ENCODE measurements at regions not wholly inside any gene's neighbourhood (a gene's known extent, or its start where the extent isn't known, plus 50 kb on each side); places are given as distances from the start of the nearest gene placed in this dataset.

GRCh38 chr14:54211551-54212308, 185.1 kb upstream of the CDKN3 start:
- no peak for DNase-seq

- no peak for DNase-seq
Measured at GRCh38 chr14:54213536-54213935, 183.3 kb upstream of the CDKN3 start.

DNA sequence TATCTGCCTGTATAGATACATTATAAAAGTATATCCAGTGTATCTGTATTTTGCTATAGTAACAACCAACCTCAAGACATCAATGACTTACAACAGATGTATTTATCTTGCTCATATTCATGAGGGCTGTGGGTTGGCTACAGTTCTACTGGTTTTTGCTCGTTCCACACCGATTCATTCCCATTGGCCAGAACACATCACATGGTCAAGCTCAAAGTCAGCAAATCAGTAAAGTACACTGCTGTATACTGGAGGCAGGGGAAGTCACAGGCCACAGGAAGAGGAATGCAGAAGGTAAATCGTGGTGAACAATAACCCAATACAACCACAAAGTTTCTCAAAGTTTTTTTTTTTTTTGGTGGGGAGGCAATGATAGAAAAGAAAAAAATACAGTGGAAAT, 180.0 kb upstream of the CDKN3 start:
- no peak for DNase-seq

DNA sequence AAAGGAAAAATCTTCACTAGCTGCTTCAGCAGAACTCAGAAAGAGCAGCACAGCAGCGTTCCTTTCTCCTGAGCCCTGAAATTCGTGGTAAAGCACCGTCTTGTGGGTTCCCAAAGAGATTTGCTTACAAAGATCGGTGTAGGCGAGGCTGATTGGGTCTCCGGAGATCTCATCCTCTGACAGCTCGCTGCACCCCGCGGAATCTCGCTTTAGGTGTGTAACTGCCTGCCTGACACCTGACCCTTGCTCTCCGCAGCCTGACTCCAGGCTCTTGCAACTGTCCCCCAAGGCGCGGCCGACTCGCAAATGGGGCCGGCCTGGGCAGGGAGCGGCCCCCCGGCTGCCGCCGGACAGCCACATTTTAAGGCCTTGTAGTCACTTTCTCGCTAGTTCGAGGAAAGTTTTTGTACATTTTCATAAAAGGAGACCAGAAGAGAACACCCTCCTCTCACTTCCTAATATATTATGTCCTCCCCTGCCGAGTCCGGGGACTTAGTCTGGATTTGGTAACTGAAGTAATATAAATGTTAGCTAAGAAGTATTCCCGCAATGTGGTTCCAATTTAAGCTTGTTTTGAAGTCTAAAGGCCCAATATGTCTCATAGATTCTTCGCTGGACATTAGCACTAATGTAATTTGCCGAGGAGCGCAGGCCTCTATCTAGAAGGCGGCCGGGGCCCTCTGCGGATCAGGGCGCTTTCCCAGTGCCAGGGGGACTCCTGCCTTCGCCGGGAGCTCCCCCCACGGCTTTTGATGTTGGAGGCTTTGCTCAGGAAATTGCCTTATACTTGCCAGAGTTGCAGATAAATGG, 177.3 kb upstream of the CDKN3 start:
- DNase-seq = no peak

GRCh38 chr14:54220071-54220703, 176.6 kb upstream of the CDKN3 start:
- DNase-seq = no peak

DNA sequence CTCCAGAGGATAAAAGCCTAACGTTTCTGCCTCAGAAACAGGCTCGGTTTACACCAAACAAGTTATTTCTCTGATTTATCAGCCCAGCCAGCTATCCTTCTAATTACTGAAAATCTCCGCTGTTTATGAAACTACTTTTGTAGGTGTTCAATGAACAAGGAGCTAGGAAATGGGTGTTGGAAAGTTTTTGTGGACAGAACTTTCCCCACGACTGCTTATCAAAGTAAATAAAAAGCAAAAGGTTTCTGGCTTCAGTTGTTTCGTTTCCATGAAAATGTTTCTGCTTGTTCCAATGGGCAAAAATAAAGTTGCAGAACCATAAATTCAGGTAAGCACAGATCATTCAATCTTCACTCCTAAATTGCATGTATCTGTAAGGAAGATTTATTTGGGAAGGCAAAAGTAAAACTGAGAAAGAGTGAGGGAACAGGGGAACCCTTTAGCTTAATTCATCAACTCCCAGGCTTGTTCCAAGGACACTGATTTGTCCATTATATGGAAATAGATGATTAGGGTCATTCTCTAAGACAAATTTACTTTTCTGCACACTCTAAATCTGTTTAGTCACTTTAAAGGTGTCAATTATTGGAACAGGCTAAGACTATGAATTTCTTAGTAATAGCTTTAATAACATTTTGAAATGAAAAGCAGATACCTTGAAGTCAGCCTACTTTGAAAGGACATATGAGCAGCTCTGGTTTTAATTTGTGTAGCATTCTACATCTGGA, 175.9 kb upstream of the CDKN3 start:
- no peak for DNase-seq

DNA sequence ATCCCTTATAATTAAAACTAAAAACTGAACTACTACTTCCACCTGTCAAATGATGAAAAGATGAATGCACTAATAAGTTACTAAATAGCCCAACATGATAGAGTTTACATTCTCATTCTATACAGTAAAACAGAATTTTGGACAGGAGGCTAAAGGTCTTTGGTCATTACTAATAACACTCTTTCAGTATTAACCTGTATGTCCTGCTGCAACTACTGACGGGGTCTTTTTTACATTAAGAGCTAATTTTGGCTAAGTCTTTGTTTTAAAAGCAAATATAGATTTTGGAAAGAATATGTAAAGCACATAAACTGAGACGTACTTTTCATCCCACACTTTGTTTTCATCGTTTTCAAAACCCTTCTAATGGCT, 175.4 kb upstream of the CDKN3 start:
- no peak for DNase-seq

DNA sequence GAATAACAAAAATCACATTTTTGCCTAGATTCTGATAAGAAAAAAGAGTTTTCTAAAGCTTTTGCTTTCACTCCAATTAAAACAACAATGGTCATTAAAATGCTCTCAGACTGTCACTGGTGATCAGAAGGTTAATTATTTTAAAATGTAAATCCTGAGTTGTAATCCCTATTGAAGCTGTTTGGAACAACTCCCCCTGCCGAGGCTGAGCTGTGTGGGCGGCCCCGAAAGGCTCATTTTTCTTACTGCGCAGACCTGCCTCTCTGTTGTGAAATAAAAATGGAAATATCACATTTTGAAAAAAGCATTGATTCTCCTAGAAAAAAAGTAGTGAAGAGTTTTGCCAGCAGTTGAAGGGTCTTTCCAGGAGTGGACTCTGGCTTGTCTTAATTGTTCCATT, 174.8 kb upstream of the CDKN3 start:
- DNase-seq = no peak

DNA sequence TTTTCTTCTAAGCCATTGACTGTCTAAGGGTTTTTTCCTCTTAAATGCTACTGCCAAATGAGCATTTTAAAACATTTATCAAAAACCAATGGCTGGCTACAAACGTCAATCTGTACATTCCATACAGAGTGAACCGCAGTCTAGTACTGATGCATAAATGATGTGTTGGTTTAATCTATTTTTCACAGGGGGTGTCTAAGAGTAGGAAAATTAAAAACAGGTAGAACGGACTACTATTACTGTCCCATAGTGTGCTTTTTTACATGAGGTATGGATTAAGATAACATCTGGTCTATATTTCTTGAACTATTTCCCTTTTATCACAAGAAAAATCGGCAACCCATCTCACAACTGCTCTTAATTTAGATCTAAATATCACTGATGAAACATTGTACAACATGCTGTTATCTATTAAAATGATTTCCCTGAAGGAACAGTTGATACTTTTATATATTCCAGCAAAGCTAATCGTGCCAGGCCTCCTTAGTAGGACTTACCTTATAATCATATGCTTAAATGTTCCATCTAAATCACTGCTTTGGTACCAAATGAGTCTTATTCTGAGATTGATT, 172.9 kb upstream of the CDKN3 start:
- DNase-seq = no peak

GRCh38 chr14:54225457-54226060, 171.2 kb upstream of the CDKN3 start:
- DNase-seq = no peak

DNA sequence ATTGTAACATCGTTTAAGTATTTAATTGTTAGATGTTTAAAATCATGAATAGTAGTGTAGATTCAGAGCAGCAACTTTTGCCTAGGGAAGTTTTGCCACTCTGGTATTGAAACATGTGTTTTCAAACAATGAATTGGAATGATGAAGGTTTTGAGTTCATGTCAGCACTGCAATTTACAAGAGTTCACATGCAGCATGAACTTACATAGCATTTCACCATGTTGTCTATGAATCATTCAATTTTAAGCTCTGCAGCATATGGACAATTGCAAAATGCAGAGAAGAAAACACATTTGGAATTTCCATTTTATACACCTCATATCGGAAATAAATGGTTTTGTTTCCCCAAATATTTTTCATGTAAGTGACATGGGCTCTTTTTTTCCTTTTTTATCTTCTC, 170.7 kb upstream of the CDKN3 start:
- no peak for DNase-seq

GRCh38 chr14:54226558-54226957, 170.2 kb upstream of the CDKN3 start:
- no peak for DNase-seq

- no peak for DNase-seq
Measured at GRCh38 chr14:54229136-54229535, 167.7 kb upstream of the CDKN3 start.

- no peak for DNase-seq
Measured at GRCh38 chr14:54230645-54231044, 166.2 kb upstream of the CDKN3 start.

DNA sequence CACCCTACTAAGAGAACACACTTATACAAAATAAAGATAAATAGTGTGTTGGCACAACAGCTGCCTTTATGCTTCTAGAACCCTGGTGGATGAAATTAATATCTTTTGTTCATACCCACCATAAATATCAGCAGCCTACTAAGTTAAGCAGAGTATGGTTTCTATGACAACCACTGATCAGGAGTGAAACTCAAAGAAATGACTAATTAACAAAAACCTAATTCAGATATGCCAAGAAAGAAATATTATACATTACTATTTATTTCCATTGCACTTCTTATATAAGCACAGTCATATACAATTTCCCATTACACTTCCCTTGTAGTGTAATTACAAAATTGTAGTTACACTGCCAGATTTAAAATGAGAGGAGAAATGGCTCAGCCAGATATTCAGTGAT, 164.1 kb upstream of the CDKN3 start:
- no peak for DNase-seq

- DNase-seq = no peak
Measured at GRCh38 chr14:54241517-54241916, 155.3 kb upstream of the CDKN3 start.

- DNase-seq = no peak
Measured at GRCh38 chr14:54251356-54251755, 145.5 kb upstream of the CDKN3 start.

DNA sequence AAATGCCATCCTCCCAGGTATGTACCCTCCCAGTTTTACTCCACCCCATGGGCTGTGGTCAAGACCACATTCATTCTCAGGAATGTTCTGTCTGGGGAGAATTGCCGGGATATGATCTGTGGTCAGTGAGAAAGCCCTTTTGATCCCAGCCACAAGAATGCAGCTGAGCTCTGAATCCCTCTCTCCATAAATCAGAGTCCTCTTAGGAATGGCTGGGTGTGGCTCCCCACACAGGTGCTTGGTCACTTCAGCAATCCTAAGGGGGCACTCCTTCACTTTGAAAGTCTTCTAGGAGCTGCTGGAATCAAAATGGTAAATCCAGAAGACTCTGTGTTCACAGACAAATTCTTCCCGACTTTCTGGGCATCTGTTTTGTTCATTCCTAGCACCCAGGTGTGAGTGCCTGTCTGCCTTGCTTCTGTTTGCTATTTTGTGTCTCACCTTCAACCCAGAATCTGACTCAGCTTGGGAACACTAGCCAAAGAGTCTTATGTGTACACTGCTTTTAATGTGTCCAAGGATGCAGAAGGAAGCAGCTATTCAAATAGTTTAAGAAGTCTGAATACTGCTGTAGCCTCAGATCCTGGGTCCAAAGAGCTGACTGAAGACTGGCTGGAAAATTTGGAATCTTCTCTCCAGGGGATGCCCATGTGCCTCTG, 144.6 kb upstream of the CDKN3 start:
- DNase-seq = no peak

DNA sequence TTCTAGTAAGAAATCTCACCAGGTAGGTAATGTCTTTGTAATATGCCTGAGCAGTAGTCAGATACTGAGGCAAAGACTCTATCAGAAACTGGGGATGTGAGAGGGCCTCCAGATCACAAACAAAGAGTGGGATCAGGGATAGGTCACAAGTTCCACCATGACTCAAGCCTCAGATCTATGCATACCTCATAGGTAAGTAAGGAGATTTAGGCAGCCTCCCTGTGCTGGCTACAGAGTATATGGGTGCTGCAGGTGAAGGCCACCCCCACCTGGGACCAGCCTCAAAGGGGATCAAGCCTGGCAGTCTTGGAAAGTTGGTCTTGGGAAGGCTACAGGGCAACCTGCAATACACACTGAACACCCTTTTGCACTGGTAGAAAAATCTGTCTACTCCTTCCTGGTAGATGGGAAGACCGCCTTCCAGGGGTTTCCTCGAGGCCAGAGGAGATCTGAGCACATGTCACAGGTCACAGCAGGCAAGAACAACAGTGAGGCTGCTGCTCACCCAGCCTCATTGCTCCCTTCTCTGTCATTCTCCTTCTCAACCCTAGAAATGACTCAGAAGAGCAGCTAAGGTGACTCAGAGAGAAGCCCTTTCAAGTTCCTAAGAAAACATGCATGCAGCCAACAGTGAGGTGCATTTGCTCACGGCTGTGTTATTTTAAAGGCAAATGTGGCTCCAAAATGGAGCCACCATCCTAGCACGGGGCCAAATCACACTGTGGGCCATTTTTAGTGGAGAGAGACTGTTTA, 143.4 kb upstream of the CDKN3 start:
- no peak for DNase-seq

- DNase-seq = no peak
Measured at GRCh38 chr14:54256156-54256555, 140.7 kb upstream of the CDKN3 start.

DNA sequence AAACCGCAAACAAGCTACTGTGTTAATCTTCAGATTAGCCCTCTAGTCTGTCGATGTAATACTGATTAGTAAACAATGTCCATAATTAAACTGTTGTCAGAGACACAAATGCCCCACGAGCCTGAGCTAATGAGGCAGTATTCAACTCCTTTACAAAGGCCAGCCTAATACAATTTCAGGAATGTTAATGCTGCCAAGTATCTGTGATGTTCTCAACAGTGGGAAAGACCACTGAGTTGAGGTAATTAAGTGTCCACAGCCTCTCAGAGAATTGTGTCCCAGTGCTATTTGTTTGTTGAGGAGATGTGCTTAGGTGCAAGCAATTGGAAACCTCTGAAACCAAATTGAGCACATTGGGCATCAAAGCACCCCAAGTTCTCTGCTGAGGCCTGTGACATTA, 139.4 kb upstream of the CDKN3 start:
- DNase-seq = no peak
